ENCODE measurements at regions not wholly inside any gene's neighbourhood (a gene's known extent, or its start where the extent isn't known, plus 50 kb on each side); places are given as distances from the start of the nearest gene placed in this dataset.

- TF ChIP-seq CTCF (conservative IDR thresholded peaks at IDR 0.05; ENCODE audit: low read depth, low read length) (no peak), EZH2 (IDR thresholded peaks at IDR 0.05; ENCODE audit: low read length, unreplicated experiment) (no peak)
These were observed 380.5 kb upstream of the HNRNPA3 start for GRCh38 chr2:176832086-176832485.
